WI38 (cell line): ENCODE measurements at regions not wholly inside any gene's neighbourhood (a gene's known extent, or its start where the extent isn't known, plus 50 kb on each side); places are given as distances from the start of the nearest gene placed in this dataset.

Source experiments
- H3K4me3 ChIP-seq: 2 replicates; pipeline ENCODE4 v1.5.1; 2011; ENCODE audit warnings: low read depth, mild to moderate bottlenecking, control low read depth, low read length
- CTCF ChIP-seq: IDR thresholded peaks from 2 replicates; pipeline ENCODE4 v1.5.1; 2012; ENCODE audit warnings: low read depth, mild to moderate bottlenecking, control low read depth, low read length

DNA sequence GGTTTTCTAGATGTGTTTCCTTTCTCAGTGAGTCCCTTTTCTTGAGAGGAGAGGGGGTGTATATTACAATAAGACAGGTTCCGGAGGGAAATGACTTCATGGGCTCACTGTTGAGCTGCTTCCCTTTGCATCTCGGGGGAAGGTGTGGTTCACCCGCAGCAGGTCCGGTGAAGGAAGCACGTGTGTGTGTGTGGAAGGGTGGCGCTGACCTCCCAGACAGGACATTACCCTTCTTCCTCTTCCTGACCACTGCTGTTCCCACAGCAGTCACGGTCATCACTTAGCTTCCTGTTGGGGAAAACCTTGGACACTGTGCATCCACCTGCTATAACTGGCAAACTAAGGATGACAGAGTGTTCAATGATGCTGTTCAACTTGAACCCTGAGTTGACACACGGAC, 83.6 kb downstream of the PLEKHG1 start:
- no peak overlapping the region for H3K4me3 ChIP-seq
- no peak for TF ChIP-seq CTCF

GRCh38 chr6:150684161-150684560, 84.5 kb downstream of the PLEKHG1 start:
- H3K4me3 ChIP-seq: no peak overlapping the region
- no peak for TF ChIP-seq CTCF

- no peak for TF ChIP-seq CTCF
Observed at GRCh38 chr6:150684714-150685459, 85.2 kb downstream of the PLEKHG1 start.

GRCh38 chr6:150685860-150686259, 86.2 kb downstream of the PLEKHG1 start:
- TF ChIP-seq CTCF: peak; percentile 38
- no peak overlapping the region for H3K4me3 ChIP-seq

More at GRCh38 chr6:150684714-150685459, 85.2 kb downstream of the PLEKHG1 start:
- no peak overlapping the region for H3K4me3 ChIP-seq

- H3K4me3 ChIP-seq: no peak overlapping the region
- no peak for TF ChIP-seq CTCF
Observed at GRCh38 chr6:150686566-150686965, 86.9 kb downstream of the PLEKHG1 start.

GRCh38 chr6:150687508-150687907, 87.8 kb downstream of the PLEKHG1 start:
- H3K4me3 ChIP-seq: no peak overlapping the region
- no peak for TF ChIP-seq CTCF

DNA sequence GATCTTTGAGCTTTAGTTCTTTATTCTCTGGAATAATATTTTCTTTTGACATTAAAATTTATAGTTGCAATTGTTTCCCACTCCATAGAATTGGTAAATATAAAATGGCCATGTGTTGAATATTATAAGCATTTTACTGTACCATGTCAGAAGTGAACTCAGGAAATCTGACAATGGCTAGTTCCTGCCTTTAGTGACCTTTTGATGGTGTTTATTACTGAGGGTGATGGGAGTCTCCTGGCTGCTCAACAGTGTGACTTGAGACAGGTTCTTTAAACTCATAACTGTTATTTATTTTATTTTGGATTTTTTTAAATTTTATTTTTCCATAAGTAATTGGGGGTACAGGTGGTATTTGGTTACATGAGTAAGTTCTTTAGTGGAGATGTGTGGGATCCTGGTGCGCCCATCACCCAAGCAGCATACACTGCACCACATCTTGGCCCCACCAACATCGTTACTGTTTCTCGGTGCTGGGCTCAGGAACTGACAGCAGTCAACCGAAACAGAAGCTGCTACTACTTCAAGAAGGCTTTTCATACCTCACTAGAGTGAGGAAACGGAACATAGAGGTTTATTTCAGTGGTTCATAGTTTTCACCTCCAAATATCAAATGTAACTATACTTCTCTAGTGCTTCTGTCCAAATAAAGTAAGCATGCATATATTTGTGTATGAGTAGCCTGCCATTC, 90.4 kb downstream of the PLEKHG1 start:
- TF ChIP-seq CTCF: no peak
- no peak overlapping the region for H3K4me3 ChIP-seq
